Endodermal cell (in vitro differentiated cells): ENCODE measurements at regions not wholly inside any gene's neighbourhood (a gene's known extent, or its start where the extent isn't known, plus 50 kb on each side); places are given as distances from the start of the nearest gene placed in this dataset.

ENCODE experiments used
- DNase-seq: peaks from one replicate; pipeline ENCODE4 v3.0.0-alpha.2; 2017
- H3K27ac ChIP-seq: 2 replicates; pipeline ENCODE4 v1.5.1; 2013; ENCODE audit warnings: mild to moderate bottlenecking, low read depth, low read length, moderate library complexity
- H3K27me3 ChIP-seq: 2 replicates; pipeline ENCODE4 v1.6.1; 2013; ENCODE audit warnings: mild to moderate bottlenecking, low read length, moderate library complexity; ENCODE audit not compliant: insufficient read depth, control insufficient read depth, poor library complexity, severe bottlenecking
- H3K36me3 ChIP-seq: 2 replicates; pipeline ENCODE4 v1.7.0; 2013; ENCODE audit warnings: mild to moderate bottlenecking, low read length, moderate library complexity; ENCODE audit not compliant: control insufficient read depth, insufficient read depth
- H3K4me1 ChIP-seq: one replicate; pipeline ENCODE4 v1.7.0; 2013; ENCODE audit warnings: low read length; ENCODE audit not compliant: control insufficient read depth, insufficient read depth
- H3K4me3 ChIP-seq: 2 replicates; pipeline ENCODE4 v1.5.1; 2013; ENCODE audit warnings: mild to moderate bottlenecking, low read length, moderate library complexity
- H3K9ac ChIP-seq: 2 replicates; pipeline ENCODE4 v1.6.1; 2013; ENCODE audit warnings: mild to moderate bottlenecking, low read length, moderate library complexity; ENCODE audit not compliant: poor library complexity, severe bottlenecking; ENCODE audit errors: extremely low read depth
- H3K9me3 ChIP-seq: 2 replicates; pipeline ENCODE4 v1.6.1; 2013; ENCODE audit warnings: mild to moderate bottlenecking, low read length, moderate library complexity; ENCODE audit not compliant: control insufficient read depth
- H3K27ac Mint-ChIP-seq: 2 replicates; pipeline ENCODE4 v1.8.0; 2020; ENCODE audit warnings: mixed read lengths
- H3K27me3 Mint-ChIP-seq: 2 replicates; pipeline ENCODE4 v1.8.0; 2021; ENCODE audit warnings: mild to moderate bottlenecking, mixed read lengths; ENCODE audit not compliant: insufficient read depth
- H3K36me3 Mint-ChIP-seq: 2 replicates; pipeline ENCODE4 v1.8.0; 2020; ENCODE audit warnings: low read depth, mixed read lengths
- H3K4me1 Mint-ChIP-seq: 2 replicates; pipeline ENCODE4 v1.8.0; 2020; ENCODE audit warnings: mixed read lengths
- H3K4me3 Mint-ChIP-seq: 2 replicates; pipeline ENCODE4 v1.8.0; 2020; ENCODE audit warnings: mild to moderate bottlenecking, moderate library complexity, mixed read lengths
- H3K9me3 Mint-ChIP-seq: 2 replicates; pipeline ENCODE4 v1.8.0; 2020; ENCODE audit warnings: mild to moderate bottlenecking, mixed read lengths
- WGBS, 2 experiments: methylation state at CpG; one replicate each; pipeline versions ENCODE4 v1.1.5 to v1.1.7; 2013; ENCODE audit warnings: missing lambda C conversion rate in 2 of 2, mixed read lengths in 1 of 2; ENCODE audit not compliant: insufficient coverage in 1 of 2, insufficient read length in 1 of 2; 5-methylcytosine and 5-hydroxymethylcytosine counted together
- TF ChIP-seq, protein P1 (sequence below): fragments of 200-600 bp; sonication (generic); conservative IDR thresholded peaks from 2 replicates; pipeline ENCODE4 v1.5.0; 2021; ENCODE audit warnings: antibody characterized with exemption, mild to moderate bottlenecking

DNA sequence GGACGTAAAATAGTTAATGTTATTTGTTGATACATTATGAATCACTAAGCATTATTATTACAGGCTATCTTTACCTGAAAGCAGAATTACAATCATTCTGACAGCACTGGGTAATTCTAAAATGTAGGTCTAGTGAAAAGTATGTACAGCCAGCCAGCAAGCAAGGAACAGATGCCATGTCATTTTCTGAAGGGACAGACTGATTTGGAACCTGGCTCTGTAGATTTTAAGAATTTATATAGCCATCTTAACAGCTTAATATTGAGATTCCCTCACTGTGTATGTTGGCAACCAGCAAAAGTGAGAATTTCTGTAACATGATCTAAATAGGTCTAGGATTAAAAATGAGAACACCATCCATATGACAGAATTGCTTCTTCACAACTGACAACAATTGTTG, 359.4 kb downstream of the ZIC4 start:
- Histone ChIP-seq H3K9me3 (no peaks in the 10 kb centered on the region), H3K4me3 (no peak overlapping the region), H3K27me3 (no peaks in the 10 kb centered on the region), H3K27ac (no peak overlapping the region), H3K36me3 (no peaks in the 10 kb centered on the region), H3K4me1 (no peaks in the 10 kb centered on the region), H3K9ac (no peak overlapping the region)
- Mint-ChIP-seq H3K9me3 (no peaks in the 10 kb centered on the region), H3K36me3 (no peaks in the 10 kb centered on the region), H3K4me1 (peaks cover 7% of the 10 kb centered on the region), H3K27ac (no peak overlapping the region), H3K4me3 (no peak overlapping the region), H3K27me3 (no peaks in the 10 kb centered on the region)
- TF ChIP-seq, protein P1, sequence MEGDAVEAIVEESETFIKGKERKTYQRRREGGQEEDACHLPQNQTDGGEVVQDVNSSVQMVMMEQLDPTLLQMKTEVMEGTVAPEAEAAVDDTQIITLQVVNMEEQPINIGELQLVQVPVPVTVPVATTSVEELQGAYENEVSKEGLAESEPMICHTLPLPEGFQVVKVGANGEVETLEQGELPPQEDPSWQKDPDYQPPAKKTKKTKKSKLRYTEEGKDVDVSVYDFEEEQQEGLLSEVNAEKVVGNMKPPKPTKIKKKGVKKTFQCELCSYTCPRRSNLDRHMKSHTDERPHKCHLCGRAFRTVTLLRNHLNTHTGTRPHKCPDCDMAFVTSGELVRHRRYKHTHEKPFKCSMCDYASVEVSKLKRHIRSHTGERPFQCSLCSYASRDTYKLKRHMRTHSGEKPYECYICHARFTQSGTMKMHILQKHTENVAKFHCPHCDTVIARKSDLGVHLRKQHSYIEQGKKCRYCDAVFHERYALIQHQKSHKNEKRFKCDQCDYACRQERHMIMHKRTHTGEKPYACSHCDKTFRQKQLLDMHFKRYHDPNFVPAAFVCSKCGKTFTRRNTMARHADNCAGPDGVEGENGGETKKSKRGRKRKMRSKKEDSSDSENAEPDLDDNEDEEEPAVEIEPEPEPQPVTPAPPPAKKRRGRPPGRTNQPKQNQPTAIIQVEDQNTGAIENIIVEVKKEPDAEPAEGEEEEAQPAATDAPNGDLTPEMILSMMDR, result no peak
- no peak for DNase-seq
- no CpG with 5 or more reads among the region's 1 CpG for WGBS, 2 experiments

DNA sequence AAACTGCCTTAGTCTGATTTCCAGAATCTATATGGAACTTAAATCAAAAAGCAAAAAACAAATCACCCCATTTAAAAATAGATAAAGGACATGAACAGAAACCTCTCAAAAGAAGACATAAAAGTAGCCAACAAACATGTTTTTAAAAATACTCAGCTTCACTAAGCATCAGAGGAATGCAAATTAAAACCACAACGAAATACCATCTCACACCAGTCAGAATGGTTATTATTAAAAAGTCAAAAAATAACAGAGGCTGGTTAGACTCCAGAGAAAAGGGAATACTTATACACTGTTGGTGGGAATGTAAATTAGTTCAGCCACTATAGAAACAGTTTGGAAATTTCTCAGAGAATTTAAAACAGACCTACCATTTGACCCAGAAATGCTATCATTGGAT, 367.9 kb downstream of the ZIC4 start:
- Histone ChIP-seq H3K27ac (no peak overlapping the region), H3K36me3 (no peaks in the 10 kb centered on the region), H3K27me3 (no peaks in the 10 kb centered on the region), H3K4me1 (no peaks in the 10 kb centered on the region), H3K9ac (no peak overlapping the region), H3K9me3 (peaks cover 11% of the 10 kb centered on the region), H3K4me3 (no peak overlapping the region)
- no peaks in the 10 kb centered on the region for H3K36me3 Mint-ChIP-seq
- no peak overlapping the region for H3K4me3 Mint-ChIP-seq
- TF ChIP-seq, protein P1, result no peak
- H3K27me3 Mint-ChIP-seq, result no peaks in the 10 kb centered on the region
- no peaks in the 10 kb centered on the region for H3K4me1 Mint-ChIP-seq
- peaks cover 12% of the 10 kb centered on the region for H3K9me3 Mint-ChIP-seq
- DNase-seq, result no peak
- H3K27ac Mint-ChIP-seq, result no peak overlapping the region
- WGBS, 2 experiments, result 100% methylated on average over 1 of the region's 1 CpG; no CpG with 5 or more reads in 1 of the 2 experiments

DNA sequence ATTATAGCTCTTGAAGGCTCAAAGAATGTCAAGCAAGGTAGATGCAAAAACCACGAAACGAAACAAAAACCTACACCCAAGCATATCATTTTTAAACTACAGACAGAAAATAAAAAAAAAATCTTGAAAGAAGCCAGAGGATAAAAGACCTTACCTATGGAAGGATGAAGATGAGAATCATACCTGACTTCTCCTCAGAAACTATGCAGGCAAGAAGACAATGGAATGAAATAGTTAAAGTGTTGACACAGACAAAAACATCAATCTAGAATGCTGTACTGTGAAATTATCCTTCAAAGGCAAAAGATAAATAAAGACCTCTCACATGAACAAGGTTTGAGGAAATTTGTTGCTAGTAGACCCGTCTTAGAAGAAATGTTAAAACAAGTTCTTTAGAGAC, 372.0 kb downstream of the ZIC4 start:
- no peaks in the 10 kb centered on the region for H3K27me3 Mint-ChIP-seq
- Histone ChIP-seq H3K4me3 (no peak overlapping the region), H3K36me3 (no peaks in the 10 kb centered on the region), H3K27me3 (no peaks in the 10 kb centered on the region), H3K9ac (no peak overlapping the region), H3K9me3 (peaks cover 13% of the 10 kb centered on the region), H3K27ac (no peak overlapping the region), H3K4me1 (no peaks in the 10 kb centered on the region)
- H3K4me1 Mint-ChIP-seq, result no peaks in the 10 kb centered on the region
- 84 to 88% methylated on average over 1 to 3 of the region's 3 CpGs for WGBS, 2 experiments
- TF ChIP-seq, protein P1, result no peak
- no peak overlapping the region for H3K27ac Mint-ChIP-seq
- H3K4me3 Mint-ChIP-seq, result no peak overlapping the region
- no peaks in the 10 kb centered on the region for H3K36me3 Mint-ChIP-seq
- no peak for DNase-seq
- peaks cover 12% of the 10 kb centered on the region for H3K9me3 Mint-ChIP-seq
